Mesenchymal stem cell (in vitro differentiated cells and primary cell): ENCODE measurements at regions not wholly inside any gene's neighbourhood (a gene's known extent, or its start where the extent isn't known, plus 50 kb on each side); places are given as distances from the start of the nearest gene placed in this dataset.
A peak's percentile ranks its signal among the peaks of the same experiment; 100 is the strongest.

ENCODE experiments used
- DNase-seq: peaks from one replicate; pipeline ENCODE4 v3.0.0-alpha.2; 2013
- H2AFZ ChIP-seq: one replicate; pipeline ENCODE4 v1.6.1; 2013; ENCODE audit warnings: low read depth, mild to moderate bottlenecking, control low read depth, inconsistent platforms, low read length, moderate library complexity
- H2AK5ac ChIP-seq: 2 replicates; pipeline ENCODE4 v1.6.1; 2013; ENCODE audit warnings: low read length, moderate library complexity, mild to moderate bottlenecking, inconsistent platforms; ENCODE audit not compliant: severe bottlenecking
- H2BK120ac ChIP-seq: one replicate; pipeline ENCODE4 v1.6.1; 2013; ENCODE audit warnings: low read depth, mild to moderate bottlenecking, inconsistent platforms, low read length, moderate library complexity
- H2BK12ac ChIP-seq, 2 experiments: one replicate each; pipeline ENCODE4 v1.6.1; 2013; ENCODE audit warnings: inconsistent platforms in 2 of 2, low read length in 2 of 2, mild to moderate bottlenecking in 2 of 2, moderate library complexity in 2 of 2, control low read depth in 1 of 2
- H2BK15ac ChIP-seq: one replicate; pipeline ENCODE4 v1.6.1; 2013; ENCODE audit warnings: mild to moderate bottlenecking, low read depth, inconsistent platforms; ENCODE audit not compliant: poor library complexity, severe bottlenecking
- H2BK5ac ChIP-seq: 2 replicates; pipeline ENCODE4 v1.6.1; 2013; ENCODE audit warnings: low read depth, mild to moderate bottlenecking, low read length, control low read depth, inconsistent platforms; ENCODE audit not compliant: poor library complexity, severe bottlenecking
- H3K14ac ChIP-seq, 2 experiments: one replicate each; pipeline ENCODE4 v1.6.1; 2013; ENCODE audit warnings: inconsistent platforms in 2 of 2, low read length in 2 of 2, control low read depth in 1 of 2, mild to moderate bottlenecking in 1 of 2, moderate library complexity in 1 of 2
- H3K18ac ChIP-seq, 2 experiments: one replicate each; pipeline ENCODE4 v1.6.1; 2013; ENCODE audit warnings: inconsistent platforms in 2 of 2, low read length in 2 of 2, control low read depth in 1 of 2, low read depth in 1 of 2, mild to moderate bottlenecking in 1 of 2
- H3K23ac ChIP-seq, 2 experiments: one replicate each; pipeline ENCODE4 v1.6.1; 2013; ENCODE audit warnings: inconsistent platforms in 2 of 2, low read length in 2 of 2, mild to moderate bottlenecking in 2 of 2, moderate library complexity in 2 of 2, control low read depth in 1 of 2
- H3K27ac ChIP-seq: 2 replicates; pipeline ENCODE4 v1.5.1; 2013; ENCODE audit warnings: mild to moderate bottlenecking, moderate library complexity, low read length, control low read depth, inconsistent platforms; ENCODE audit not compliant: poor library complexity, severe bottlenecking
- H3K27me3 ChIP-seq, 2 experiments: 2 replicates each; pipeline versions ENCODE4 v1.6.1 to v1.7.0; 2013; ENCODE audit warnings: low read length in 2 of 2, mild to moderate bottlenecking in 2 of 2, moderate library complexity in 2 of 2, control low read depth in 1 of 2, inconsistent platforms in 1 of 2; ENCODE audit not compliant: control insufficient read depth in 1 of 2, insufficient read depth in 1 of 2
- H3K36me3 ChIP-seq, 2 experiments: 2 replicates each; pipeline versions ENCODE4 v1.6.1 to v1.7.0; 2013; ENCODE audit warnings: low read length in 2 of 2, control low read depth in 1 of 2, inconsistent platforms in 1 of 2, low read depth in 1 of 2, mild to moderate bottlenecking in 1 of 2; ENCODE audit not compliant: insufficient read depth in 2 of 2, control insufficient read depth in 1 of 2
- H3K4ac ChIP-seq, 2 experiments: one replicate each; pipeline ENCODE4 v1.6.1; 2013; ENCODE audit warnings: inconsistent platforms in 2 of 2, low read length in 2 of 2, mild to moderate bottlenecking in 2 of 2, moderate library complexity in 2 of 2, control low read depth in 1 of 2, low read depth in 1 of 2
- H3K4me1 ChIP-seq: 2 replicates; pipeline ENCODE4 v1.6.1; 2013; ENCODE audit warnings: low read depth, low read length, control low read depth; ENCODE audit not compliant: control insufficient read depth, insufficient read depth
- H3K4me2 ChIP-seq: 2 replicates; pipeline ENCODE4 v1.6.1; 2013; ENCODE audit warnings: low read length, mild to moderate bottlenecking, inconsistent platforms; ENCODE audit not compliant: poor library complexity, severe bottlenecking
- H3K4me3 ChIP-seq, 2 experiments: 2 replicates each; pipeline versions ENCODE4 v1.5.1 to v1.7.0; 2013; ENCODE audit warnings: low read length in 2 of 2, mild to moderate bottlenecking in 2 of 2, control low read depth in 1 of 2, low read depth in 1 of 2; ENCODE audit not compliant: insufficient read depth in 1 of 2
- H3K79me1 ChIP-seq: replicated peaks from 2 replicates; pipeline ENCODE4 v1.6.1; 2013; ENCODE audit warnings: mild to moderate bottlenecking, control low read depth, low read length, inconsistent platforms; ENCODE audit not compliant: poor library complexity, severe bottlenecking
- H3K9ac ChIP-seq: 2 replicates; pipeline ENCODE4 v1.7.0; 2013; ENCODE audit warnings: mild to moderate bottlenecking, low read length, moderate library complexity
- H3K9me3 ChIP-seq: 2 replicates; pipeline ENCODE4 v1.7.0; 2013; ENCODE audit warnings: mild to moderate bottlenecking, low read length; ENCODE audit not compliant: control insufficient read depth
- H4K8ac ChIP-seq: one replicate; pipeline ENCODE4 v1.6.1; 2013; ENCODE audit warnings: inconsistent platforms, mild to moderate bottlenecking, low read length, moderate library complexity
- H4K91ac ChIP-seq: one replicate; pipeline ENCODE4 v1.6.1; 2013; ENCODE audit warnings: mild to moderate bottlenecking, low read length, inconsistent platforms
- WGBS: methylation state at CpG from one replicate; pipeline ENCODE4 v1.1.7; 2013; ENCODE audit warnings: mixed read lengths; 5-methylcytosine and 5-hydroxymethylcytosine counted together

- peak overlapping the region; percentile 58 for H2AK5ac ChIP-seq
- no peak overlapping the region for H2BK12ac ChIP-seq
- H2BK120ac ChIP-seq: no peak overlapping the region
- peaks cover 1% of the 10 kb centered on the region for H3K4me1 ChIP-seq
- no peak overlapping the region for H3K27ac ChIP-seq
- no peak overlapping the region for H3K4me2 ChIP-seq
- no peak overlapping the region for H4K8ac ChIP-seq
- H3K14ac ChIP-seq: no peak overlapping the region
- no peak overlapping the region for H3K4ac ChIP-seq
- H2BK5ac ChIP-seq: no peak overlapping the region
- H2BK15ac ChIP-seq: no peak overlapping the region
- H3K9me3 ChIP-seq: peaks cover 11% of the 10 kb centered on the region
- H3K18ac ChIP-seq: peak overlapping the region in 1 of 2 experiments; percentile 49
- no peak overlapping the region for H3K4me3 ChIP-seq
- no peaks in the 10 kb centered on the region for H3K79me1 ChIP-seq
- H4K91ac ChIP-seq: no peak overlapping the region
- H3K27me3 ChIP-seq: no peaks in the 10 kb centered on the region
- H3K36me3 ChIP-seq: no peaks in the 10 kb centered on the region
- DNase-seq: no peak
- H3K9ac ChIP-seq: peak overlapping the region; percentile 21
- H3K23ac ChIP-seq: no peak overlapping the region
- no peak overlapping the region for H2AFZ ChIP-seq
These were observed 199.5 kb downstream of the NDFIP2 start for GRCh38 chr13:79680485-79680884.

GRCh38 chr13:79679334-79679733 is 198.4 kb downstream of the NDFIP2 start:
- Histone ChIP-seq H2AFZ (no peak overlapping the region), H3K4ac (no peak overlapping the region), H3K4me1 (peaks cover 1% of the 10 kb centered on the region), H2BK5ac (no peak overlapping the region), H3K4me2 (no peak overlapping the region), H3K23ac (no peak overlapping the region), H3K27me3 (no peaks in the 10 kb centered on the region), H2AK5ac (no peak overlapping the region), H2BK15ac (no peak overlapping the region), H2BK120ac (no peak overlapping the region), H3K4me3 (no peak overlapping the region), H3K9me3 (peaks cover 11% of the 10 kb centered on the region), H4K91ac (no peak overlapping the region), H3K27ac (no peak overlapping the region), H3K79me1 (no peaks in the 10 kb centered on the region), H3K18ac (peak overlapping the region in 1 of 2 experiments; percentile 70), H3K14ac (no peak overlapping the region), H2BK12ac (no peak overlapping the region), H4K8ac (no peak overlapping the region), H3K9ac (peak overlapping the region; percentile 21), H3K36me3 (no peaks in the 10 kb centered on the region)
- WGBS: 3% methylated on average over 2 of the region's 2 CpGs
- DNase-seq: peak; percentile 71

GRCh38 chr13:79678100-79678499 is 197.1 kb downstream of the NDFIP2 start:
- H4K91ac ChIP-seq: no peak overlapping the region
- no peaks in the 10 kb centered on the region for H3K79me1 ChIP-seq

GRCh38 chr13:79675931-79676660 is 195.1 kb downstream of the NDFIP2 start:
- Histone ChIP-seq H2BK12ac (peak overlapping the region; percentile 83), H3K27ac (no peak overlapping the region), H2BK120ac (no peak overlapping the region), H3K14ac (no peak overlapping the region), H3K79me1 (no peaks in the 10 kb centered on the region), H3K4ac (peak overlapping the region in 1 of 2 experiments; percentile 59), H3K36me3 (no peaks in the 10 kb centered on the region), H3K4me2 (no peak overlapping the region), H4K8ac (no peak overlapping the region), H4K91ac (no peak overlapping the region), H3K23ac (no peak overlapping the region), H3K4me1 (peaks cover 1% of the 10 kb centered on the region), H3K27me3 (no peaks in the 10 kb centered on the region), H3K4me3 (no peak overlapping the region), H2BK15ac (no peak overlapping the region), H3K9me3 (no peaks in the 10 kb centered on the region), H3K18ac (peak overlapping the region in 1 of 2 experiments; percentile 16), H2AK5ac (peak overlapping the region; percentile 86), H2AFZ (peak overlapping the region; percentile 44), H2BK5ac (no peak overlapping the region), H3K9ac (no peak overlapping the region)
- no peak for DNase-seq
- 86% methylated on average over 6 of the region's 7 CpGs for WGBS

More at GRCh38 chr13:79678100-79678499, 197.1 kb downstream of the NDFIP2 start:
- Histone ChIP-seq H3K27ac (peak overlapping the region; percentile 12), H2BK120ac (no peak overlapping the region), H3K14ac (peak overlapping the region in 1 of 2 experiments; percentile 31), H2BK15ac (no peak overlapping the region), H4K8ac (no peak overlapping the region), H3K4me3 (no peak overlapping the region), H3K23ac (no peak overlapping the region), H3K9ac (peak overlapping the region; percentile 4), H3K4me1 (peaks cover 1% of the 10 kb centered on the region), H2AFZ (no peak overlapping the region), H3K9me3 (peaks cover 10% of the 10 kb centered on the region), H2BK12ac (no peak overlapping the region), H3K4me2 (no peak overlapping the region), H2BK5ac (no peak overlapping the region), H3K36me3 (no peaks in the 10 kb centered on the region), H2AK5ac (no peak overlapping the region), H3K4ac (no peak overlapping the region), H3K27me3 (no peaks in the 10 kb centered on the region), H3K18ac (peak overlapping the region; percentile 60 to 63)
- DNase-seq: peak; percentile 53
- WGBS: 32% methylated on average over 2 of the region's 2 CpGs
